Endothelial cell of umbilical vein (primary cell): ENCODE measurements at regions not wholly inside any gene's neighbourhood (a gene's known extent, or its start where the extent isn't known, plus 50 kb on each side); places are given as distances from the start of the nearest gene placed in this dataset.

ENCODE experiments used
- BruUV-seq: library from RNA; stranded (reverse); fragments of 400-500 nt; replicated peaks from 2 replicates; lab custom pipeline; 2021; lab: Mats Ljungman, UMichigan
- CTCF ChIA-PET: fragments of 300-600, 350-600 bp; sonication (Branson Sonifier 250); formaldehyde crosslinking; loops from one replicate; lab custom pipeline; 2021; ENCODE audit warnings: antibody characterized with exemption, inconsistent platforms; lab: Charles Lee
- POLR2A ChIA-PET: fragments of 300-600, 350-600 bp; sonication (Branson Sonifier 250); formaldehyde crosslinking; loops from one replicate; lab custom pipeline; 2021; ENCODE audit warnings: antibody characterized with exemption, inconsistent platforms; lab: Charles Lee
- DNase-seq: peaks from one replicate; pipeline ENCODE4 v3.0.0-alpha.2; 2011; ENCODE audit warnings: low read depth, low spot score
- FAIRE-seq: peaks from 2 replicates; lab custom pipeline; 2011; peaks lifted over from hg19 to GRCh38; lab: Jason Lieb, UNC
- H2AFZ ChIP-seq: 2 replicates; pipeline ENCODE4 v1.6.0; 2012; ENCODE audit warnings: low read depth, low read length, control low read depth, inconsistent platforms
- H3K27ac ChIP-seq: 2 replicates; pipeline ENCODE4 v1.5.1; 2011; ENCODE audit warnings: low read depth, mild to moderate bottlenecking, control low read depth, low read length, moderate library complexity; ENCODE audit not compliant: insufficient read depth
- H3K27me3 ChIP-seq, 2 experiments: 2 replicates each; pipeline versions ENCODE4 v1.6.0 to v1.6.1; 2011; ENCODE audit warnings: low read length in 2 of 2, mixed read lengths in 1 of 2; ENCODE audit not compliant: control insufficient read depth in 2 of 2, insufficient read depth in 2 of 2
- H3K36me3 ChIP-seq, 2 experiments: 2 replicates in 1 of 2; 3 replicates in 1 of 2; pipeline ENCODE4 v1.5.1; 2011; ENCODE audit warnings: low read length in 2 of 2, mild to moderate bottlenecking in 1 of 2, moderate library complexity in 1 of 2; ENCODE audit not compliant: control insufficient read depth in 2 of 2, insufficient read depth in 2 of 2; ENCODE audit errors: extremely low read depth in 1 of 2
- H3K4me1 ChIP-seq: 3 replicates; pipeline ENCODE4 v1.5.1; 2011; ENCODE audit warnings: mild to moderate bottlenecking, low read length; ENCODE audit not compliant: control insufficient read depth, insufficient read depth; ENCODE audit errors: extremely low read depth
- H3K4me2 ChIP-seq: 2 replicates; pipeline ENCODE4 v1.6.1; 2011; ENCODE audit warnings: low read length, control low read depth, mixed read lengths; ENCODE audit not compliant: insufficient read depth
- H3K4me3 ChIP-seq, 3 experiments: fragments of 200-600 bp in 1 of 3; sonication (generic), shearing (Covaris generic) in 1 of 3; replicated peaks in 1 of 3; 2 replicates each; pipeline ENCODE4 v1.5.1; 2011 to 2016; ENCODE audit warnings: control low read depth in 3 of 3, low read length in 3 of 3, mild to moderate bottlenecking in 2 of 3, inconsistent platforms in 1 of 3, low read depth in 1 of 3, moderate library complexity in 1 of 3; ENCODE audit not compliant: insufficient read depth in 1 of 3
- H3K79me2 ChIP-seq: 2 replicates; pipeline ENCODE4 v1.6.0; 2012; ENCODE audit warnings: low read length, inconsistent platforms; ENCODE audit not compliant: control insufficient read depth, insufficient read depth
- H3K9ac ChIP-seq: replicated peaks from 2 replicates; pipeline ENCODE3; 2011; ENCODE audit warnings: low read length, control low read depth; ENCODE audit not compliant: insufficient read depth; ENCODE audit errors: extremely low read depth
- H3K9me1 ChIP-seq: replicated peaks from 3 replicates; pipeline ENCODE4 v1.6.0; 2011; ENCODE audit warnings: mild to moderate bottlenecking, low read length; ENCODE audit not compliant: control insufficient read depth, insufficient read depth; ENCODE audit errors: extremely low read depth
- H3K9me3 ChIP-seq: replicated peaks from 2 replicates; pipeline ENCODE4 v1.5.1; 2012; ENCODE audit warnings: low read length, inconsistent platforms; ENCODE audit not compliant: control insufficient read depth, insufficient read depth
- H4K20me1 ChIP-seq: replicated peaks from 2 replicates; pipeline ENCODE3; 2011; ENCODE audit warnings: mild to moderate bottlenecking, low read length; ENCODE audit not compliant: control insufficient read depth, insufficient read depth; ENCODE audit errors: extremely low read depth
- EZH2 ChIP-seq: IDR thresholded peaks from 2 replicates; pipeline ENCODE4 v1.6.1; 2012; ENCODE audit warnings: borderline replicate concordance, low read depth, mild to moderate bottlenecking, moderate library complexity, low read length, inconsistent platforms; ENCODE audit not compliant: severe bottlenecking
- FOS ChIP-seq: IDR thresholded peaks from 2 replicates; pipeline ENCODE4 v1.6.1; 2011; ENCODE audit warnings: mild to moderate bottlenecking, low read length, moderate library complexity, borderline replicate concordance; ENCODE audit not compliant: insufficient read depth
- GATA2 ChIP-seq: IDR thresholded peaks from 2 replicates; pipeline ENCODE4 v1.7.0; 2011; ENCODE audit warnings: low read depth, mild to moderate bottlenecking, moderate library complexity, mixed read lengths, low read length; ENCODE audit not compliant: insufficient read length, insufficient read depth
- JUN ChIP-seq: IDR thresholded peaks from 2 replicates; pipeline ENCODE4 v1.6.1; 2011; ENCODE audit warnings: borderline replicate concordance, low read depth; ENCODE audit not compliant: insufficient read length, insufficient read depth
- MAX ChIP-seq: IDR thresholded peaks from 2 replicates; pipeline ENCODE4 v1.6.1; 2011; ENCODE audit not compliant: insufficient read depth, insufficient read length
- MYC ChIP-seq: IDR thresholded peaks from one replicate; pipeline ENCODE4 v1.6.1; 2011; ENCODE audit warnings: mild to moderate bottlenecking, low read depth, low read length
- POLR2A ChIP-seq: IDR thresholded peaks from 2 replicates; pipeline ENCODE4 v1.6.1; 2012; ENCODE audit warnings: low read depth, mild to moderate bottlenecking, control low read depth, low read length
- POLR2AphosphoS5 ChIP-seq: IDR thresholded peaks from 2 replicates; pipeline ENCODE4 v1.6.1; 2012; ENCODE audit warnings: low read depth, mild to moderate bottlenecking, control low read depth, low read length, moderate library complexity; ENCODE audit not compliant: insufficient read depth
- dilution Hi-C: fragments of 300-500 bp; cut with MboI; formaldehyde crosslinking; loops from one replicate; pipeline ENCODE4 v1.15.0; 2019; ENCODE audit warnings: low sequenced_read_pairs; ENCODE audit not compliant: extremely low pct_ligation_motif_present
- intact Hi-C: fragments of 100-400 bp; cut with micrococcal nuclease; formaldehyde crosslinking; loops from one replicate; pipeline ENCODE4 v1.10.0; 2022
- TF ChIP-seq, protein P1 (sequence below), 2 donors: IDR thresholded peaks; 1 replicate in 1 of 2; 2 replicates in 1 of 2; pipeline ENCODE4 v1.5.1; 2011; ENCODE audit warnings: low read length in 2 of 2, mild to moderate bottlenecking in 2 of 2, moderate library complexity in 2 of 2, control low read depth in 1 of 2, inconsistent platforms in 1 of 2, low read depth in 1 of 2; ENCODE audit not compliant: insufficient read depth in 1 of 2; ENCODE audit errors: extremely low read depth in 1 of 2

DNA sequence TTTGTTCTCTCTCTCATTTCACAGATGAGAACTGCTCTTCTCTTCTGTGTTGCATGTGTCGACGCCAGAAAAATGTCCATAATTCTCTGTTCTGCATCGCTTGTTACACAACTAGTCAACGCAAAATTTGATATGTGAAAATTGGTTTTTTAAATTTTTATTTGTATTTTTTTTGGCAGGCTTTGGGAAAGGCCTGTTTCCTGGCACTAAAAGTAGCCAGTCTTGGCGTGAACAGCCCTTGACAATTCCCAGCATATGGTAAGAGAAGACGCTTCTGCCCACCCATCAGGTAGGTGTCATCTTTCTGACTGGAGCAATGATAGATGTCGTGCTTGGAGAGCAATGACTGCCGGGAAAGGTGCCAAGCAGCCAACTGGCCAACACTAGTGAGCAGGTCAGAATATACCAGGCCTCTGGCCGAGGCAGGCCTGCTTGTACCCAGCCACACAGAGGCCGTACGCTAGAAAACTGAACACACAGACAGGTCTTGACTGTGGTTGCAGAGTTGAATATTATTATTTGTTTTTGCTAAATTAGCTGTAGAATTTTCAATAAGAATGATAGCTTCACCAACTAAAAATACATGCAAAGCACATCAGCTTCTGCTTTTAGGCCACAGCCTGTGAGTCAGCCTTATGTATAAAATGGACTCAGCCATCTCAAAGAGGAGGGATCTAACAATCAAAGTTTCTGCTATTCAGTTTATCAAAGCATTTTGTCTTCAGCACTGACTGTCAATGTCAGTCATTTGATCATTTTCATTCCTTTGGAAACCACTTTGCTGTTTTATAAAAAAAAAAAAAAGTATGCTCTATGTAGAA is 837.5 kb downstream of the MCTP2 start:
- Histone ChIP-seq H4K20me1 (no peaks in the 10 kb centered on the region), H3K9me3 (no peaks in the 10 kb centered on the region), H3K79me2 (no peaks in the 10 kb centered on the region), H3K9me1 (no peaks in the 10 kb centered on the region), H3K27me3 (no peaks in the 10 kb centered on the region), H3K4me3 (no peak overlapping the region), H3K4me2 (no peak overlapping the region), H3K4me1 (no peaks in the 10 kb centered on the region), H3K36me3 (no peaks in the 10 kb centered on the region), H2AFZ (no peak overlapping the region), H3K27ac (no peak overlapping the region), H3K9ac (no peak overlapping the region)
- ChIA-PET CTCF (no interaction called here), POLR2A (no interaction called here)
- DNase-seq, result no peak
- intact Hi-C loops (no loop called here), dilution Hi-C loops (no loop called here)
- TF ChIP-seq GATA2 (no peak), POLR2AphosphoS5 (no peak), FOS (no peak), POLR2A (no peak), JUN (no peak), MAX (no peak), EZH2 (no peak), MYC (no peak)
- TF ChIP-seq, protein P1, sequence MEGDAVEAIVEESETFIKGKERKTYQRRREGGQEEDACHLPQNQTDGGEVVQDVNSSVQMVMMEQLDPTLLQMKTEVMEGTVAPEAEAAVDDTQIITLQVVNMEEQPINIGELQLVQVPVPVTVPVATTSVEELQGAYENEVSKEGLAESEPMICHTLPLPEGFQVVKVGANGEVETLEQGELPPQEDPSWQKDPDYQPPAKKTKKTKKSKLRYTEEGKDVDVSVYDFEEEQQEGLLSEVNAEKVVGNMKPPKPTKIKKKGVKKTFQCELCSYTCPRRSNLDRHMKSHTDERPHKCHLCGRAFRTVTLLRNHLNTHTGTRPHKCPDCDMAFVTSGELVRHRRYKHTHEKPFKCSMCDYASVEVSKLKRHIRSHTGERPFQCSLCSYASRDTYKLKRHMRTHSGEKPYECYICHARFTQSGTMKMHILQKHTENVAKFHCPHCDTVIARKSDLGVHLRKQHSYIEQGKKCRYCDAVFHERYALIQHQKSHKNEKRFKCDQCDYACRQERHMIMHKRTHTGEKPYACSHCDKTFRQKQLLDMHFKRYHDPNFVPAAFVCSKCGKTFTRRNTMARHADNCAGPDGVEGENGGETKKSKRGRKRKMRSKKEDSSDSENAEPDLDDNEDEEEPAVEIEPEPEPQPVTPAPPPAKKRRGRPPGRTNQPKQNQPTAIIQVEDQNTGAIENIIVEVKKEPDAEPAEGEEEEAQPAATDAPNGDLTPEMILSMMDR (IDR thresholded peaks at IDR 0.05; ENCODE audit: extremely low read depth in 1 of 2, insufficient read depth in 1 of 2, low read depth in 1 of 2, low read length in 2 of 2), result no peak
- FAIRE-seq, result no peak
- BruUV-seq, result no TSS peak
